GM19043 (cell line): ENCODE measurements at regions not wholly inside any gene's neighbourhood (a gene's known extent, or its start where the extent isn't known, plus 50 kb on each side); places are given as distances from the start of the nearest gene placed in this dataset.
"Not testable (repeated sequence)": the region's sequence is repeated elsewhere in the genome, so short reads cannot be mapped to it uniquely, and the experiment has no call there.

Source experiments
- ATAC-seq: cut with Tn5 transposase; IDR thresholded peaks from one replicate; pipeline ENCODE4 v1.9.1; 2021; ENCODE audit warnings: low read depth; ENCODE audit not compliant: unreplicated experiment

GRCh38 chr10:80938903-80939302 is 401.2 kb downstream of the SH2D4B start:
- no peak for ATAC-seq

DNA sequence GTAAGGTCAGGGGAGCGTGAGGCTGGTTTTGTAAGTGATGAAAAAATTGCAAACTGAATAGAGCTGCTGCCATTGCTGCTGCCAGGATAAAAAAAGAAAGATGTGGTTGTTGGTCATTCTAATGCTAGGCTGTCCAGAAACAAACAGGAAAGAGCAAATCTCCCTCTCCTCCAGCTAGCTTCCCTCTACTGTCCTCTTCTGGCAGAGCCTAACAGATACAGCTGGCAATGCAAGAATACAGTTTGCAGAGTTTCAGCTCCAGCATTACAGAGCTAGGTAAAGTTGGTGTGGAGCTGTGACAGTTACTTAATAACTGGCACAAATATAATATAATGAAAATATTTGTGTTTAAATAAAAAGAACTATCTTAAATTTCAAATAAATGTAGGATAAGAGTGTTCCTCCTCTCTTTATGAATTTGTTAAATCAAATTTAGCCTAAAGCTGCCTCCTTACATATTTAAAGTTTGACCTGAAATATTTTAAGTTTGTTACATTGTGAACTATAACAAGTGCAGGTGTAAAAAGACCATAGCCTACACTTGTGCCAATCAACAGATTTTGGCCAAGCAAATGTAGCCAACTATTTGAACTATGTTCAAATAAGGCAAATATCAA is 407.7 kb downstream of the SH2D4B start:
- ATAC-seq, result peak; percentile 44

DNA sequence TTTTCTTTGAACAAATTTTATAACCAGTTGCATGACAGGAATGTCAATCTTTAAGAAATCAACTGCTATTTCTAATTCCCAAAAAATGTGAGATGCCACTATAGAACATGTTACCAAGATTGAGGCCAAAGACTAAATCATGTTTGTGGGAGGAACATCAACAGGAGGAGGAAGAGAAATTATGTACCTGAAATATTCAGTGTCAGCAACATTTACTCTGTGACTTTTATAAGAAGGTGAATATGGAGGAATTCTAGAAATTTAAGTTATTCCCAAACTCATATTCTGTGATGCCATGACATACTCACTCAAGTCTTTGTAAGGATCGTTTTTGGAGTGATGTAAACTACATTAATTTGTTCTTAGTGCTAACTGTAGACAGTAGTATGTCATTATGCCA is 408.4 kb downstream of the SH2D4B start:
- ATAC-seq, result no peak

- no peak for ATAC-seq
Measured at GRCh38 chr10:80946957-80947726, 409.4 kb downstream of the SH2D4B start.

DNA sequence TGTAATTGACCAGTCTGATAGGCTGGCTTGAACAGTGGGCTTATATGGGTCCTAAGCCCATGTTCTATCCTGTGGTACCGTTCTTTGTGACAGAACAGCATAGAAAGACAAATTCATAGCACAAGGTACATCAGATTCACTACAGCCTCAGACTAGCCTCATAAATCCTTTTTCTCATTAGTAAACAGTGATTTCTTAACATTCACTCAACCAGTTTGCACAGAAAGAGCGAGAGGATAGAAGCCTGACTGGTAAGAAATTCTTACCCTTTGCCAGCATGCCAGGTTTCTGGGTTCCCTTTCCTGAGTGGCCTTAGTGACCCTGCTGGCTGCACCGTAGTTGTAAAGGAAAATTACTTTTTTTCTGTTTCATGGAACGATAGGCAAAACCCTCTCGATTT is 412.1 kb downstream of the SH2D4B start:
- ATAC-seq, result no peak

- ATAC-seq, result no peak
Measured at GRCh38 chr10:80952436-80952835, 414.7 kb downstream of the SH2D4B start.

GRCh38 chr10:80957161-80957560 is 419.5 kb downstream of the SH2D4B start:
- ATAC-seq, result no peak

- no peak for ATAC-seq
Measured at GRCh38 chr10:80964179-80964578, 426.5 kb downstream of the SH2D4B start.

- ATAC-seq, result peak; percentile 61
Measured at GRCh38 chr10:80964955-80965614, 427.4 kb downstream of the SH2D4B start.

GRCh38 chr10:80966326-80966986 is 428.8 kb downstream of the SH2D4B start:
- ATAC-seq, result no peak

DNA sequence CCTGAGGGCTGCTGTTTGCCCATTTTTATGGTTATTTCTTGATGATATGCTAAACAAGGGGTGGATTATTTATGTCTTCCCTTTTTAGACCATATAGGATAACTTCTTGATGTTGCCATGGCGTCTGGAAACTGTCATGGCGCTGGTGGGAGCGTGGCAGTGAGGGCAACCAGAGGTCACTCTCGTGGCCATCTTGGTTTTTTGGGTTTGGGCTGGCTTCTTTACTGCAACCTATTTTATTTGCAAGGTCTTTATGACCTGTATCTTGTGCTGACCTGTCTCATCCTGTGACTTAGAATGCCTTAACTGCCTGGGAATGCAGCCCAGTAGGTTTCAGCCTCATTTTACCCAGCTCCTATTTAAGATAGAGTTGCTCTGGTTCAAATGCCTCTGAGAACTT is 429.7 kb downstream of the SH2D4B start:
- ATAC-seq, result not testable (repeated sequence)

DNA sequence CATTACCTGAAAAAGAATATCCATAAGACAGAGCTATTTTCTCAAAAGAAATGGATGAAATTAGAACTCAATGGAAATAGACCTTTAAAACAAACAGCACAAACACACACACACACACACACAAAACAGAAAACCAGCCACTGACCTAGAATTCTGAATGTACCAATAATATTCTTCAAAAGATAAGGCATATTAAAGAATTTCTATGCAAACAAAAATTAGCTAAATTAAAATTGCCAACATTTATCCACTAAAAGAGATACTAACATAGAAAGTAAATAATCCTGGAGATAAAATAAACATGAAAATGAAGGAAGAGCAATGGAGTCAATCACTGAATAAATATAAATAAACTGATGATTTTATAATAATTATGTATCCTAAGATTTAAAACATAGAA is 431.2 kb downstream of the SH2D4B start:
- ATAC-seq, result no peak

- no peak for ATAC-seq
Measured at GRCh38 chr10:80971461-80971860, 433.8 kb downstream of the SH2D4B start.

DNA sequence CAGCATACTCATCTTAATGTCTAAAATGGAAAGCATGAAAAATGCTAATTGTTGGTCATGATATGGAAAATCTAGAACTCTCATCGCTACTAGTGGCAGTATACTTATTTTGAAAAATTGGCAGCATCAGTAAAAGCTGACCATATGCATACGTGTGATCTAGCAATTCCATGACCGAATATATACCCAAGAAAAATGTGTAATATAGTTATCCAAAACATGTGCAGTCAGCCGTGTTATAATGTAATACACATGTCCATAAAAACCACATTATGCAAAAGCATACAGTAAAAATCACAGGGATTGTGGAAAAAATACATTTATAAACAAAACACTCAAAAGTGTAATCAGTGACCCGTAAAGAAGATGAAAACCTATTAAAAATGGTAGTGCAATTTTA is 439.0 kb downstream of the SH2D4B start:
- no peak for ATAC-seq

- no peak for ATAC-seq
Measured at GRCh38 chr10:80985102-80985501, 447.4 kb downstream of the SH2D4B start.

DNA sequence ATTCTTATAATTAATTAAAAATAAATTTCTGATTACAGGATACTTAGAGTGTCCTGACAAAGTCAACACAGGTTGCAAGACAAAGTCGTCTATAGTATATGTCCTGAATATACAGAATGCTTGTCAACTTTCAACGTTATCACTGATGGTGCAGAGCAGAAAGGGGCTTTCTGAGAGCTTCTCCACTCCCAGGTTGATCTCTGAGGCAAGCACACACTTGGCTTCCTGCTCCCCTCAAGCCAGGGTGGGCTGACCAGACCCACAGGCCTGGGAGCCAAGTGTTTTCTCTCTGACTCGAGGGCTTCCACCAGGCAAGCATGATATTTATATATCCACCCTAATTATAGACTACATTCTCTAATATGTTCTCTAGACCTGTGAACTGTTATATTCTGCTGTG is 448.9 kb downstream of the SH2D4B start:
- ATAC-seq, result no peak

- ATAC-seq, result no peak
Measured at GRCh38 chr10:80988755-80989154, 451.1 kb downstream of the SH2D4B start.

GRCh38 chr10:80996615-80997193 is 459.0 kb downstream of the SH2D4B start:
- no peak for ATAC-seq

DNA sequence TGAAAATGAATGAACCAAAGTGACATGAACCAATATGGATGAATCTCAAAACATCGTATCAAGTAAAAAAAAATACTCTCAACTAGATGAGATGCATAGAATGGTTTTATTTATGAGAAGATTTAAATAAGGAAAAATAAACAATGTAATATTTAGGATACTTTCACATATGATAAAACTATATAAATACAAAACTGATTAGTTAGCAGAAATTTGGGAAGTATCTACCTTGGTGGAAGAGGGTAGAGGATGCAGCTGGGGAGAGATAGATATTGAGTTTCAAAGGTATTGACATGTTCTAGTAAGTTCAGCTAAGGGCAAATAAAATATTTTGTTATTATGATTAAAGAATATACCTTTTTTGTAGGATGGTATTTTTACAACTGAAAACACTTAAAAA is 463.1 kb downstream of the SH2D4B start:
- ATAC-seq, result no peak

DNA sequence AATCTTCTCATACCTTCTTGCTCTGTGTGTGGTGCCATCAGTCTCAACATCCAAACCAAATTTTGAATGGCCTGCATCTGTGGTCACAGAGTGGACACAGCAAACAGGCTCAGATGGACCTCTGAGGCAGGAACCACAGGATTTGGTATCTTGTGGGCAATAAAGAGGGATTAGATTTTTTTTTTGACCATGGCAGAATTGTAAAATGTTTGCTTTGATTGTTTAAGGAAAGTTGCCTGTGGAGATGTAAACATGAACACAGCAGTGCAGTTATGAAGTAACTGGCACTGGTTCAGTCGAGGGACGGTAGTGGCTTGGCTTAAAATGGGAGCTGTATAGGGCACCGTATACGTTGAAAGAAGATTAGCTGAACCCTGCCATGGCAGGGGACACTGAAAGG is 464.7 kb downstream of the SH2D4B start:
- ATAC-seq, result no peak

- ATAC-seq, result no peak
Measured at GRCh38 chr10:81007872-81008271, 470.2 kb downstream of the SH2D4B start.
